ENCODE measurements at regions not wholly inside any gene's neighbourhood (a gene's known extent, or its start where the extent isn't known, plus 50 kb on each side); places are given as distances from the start of the nearest gene placed in this dataset.

DNA sequence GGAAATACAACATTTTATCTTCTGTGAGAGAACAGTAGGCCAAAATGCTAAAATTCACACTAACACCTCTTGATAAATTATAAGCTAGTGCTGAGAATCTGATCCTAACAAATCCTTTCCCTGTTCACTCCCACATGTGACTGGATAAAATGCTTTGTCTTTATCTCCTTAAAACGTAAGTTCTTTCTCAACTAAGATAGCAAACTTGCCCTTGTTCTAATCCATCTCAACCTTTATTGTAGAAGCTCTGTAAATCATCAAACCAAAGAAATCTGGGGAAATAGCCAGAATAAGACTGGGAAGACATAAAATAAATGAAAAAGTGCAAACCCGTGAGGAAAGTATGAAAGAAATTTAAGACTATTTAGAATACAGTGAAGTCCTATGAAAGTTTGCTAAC lies 1058.4 kb upstream of the ACVR2A start:
- H3K36me3 ChIP-seq (ENCODE audit: control insufficient read depth in 3 of 3, insufficient read depth in 3 of 3, low read length in 3 of 3): no peaks in the 10 kb centered on the region
- H3K4me3 ChIP-seq (ENCODE audit: low read length in 3 of 3): no peak overlapping the region
- no peak overlapping the region for H3K27ac ChIP-seq (ENCODE audit: low read depth, low read length)
- H3K9me3 ChIP-seq (ENCODE audit: control insufficient read depth in 3 of 3, low read length in 3 of 3): no peaks in the 10 kb centered on the region
- no peaks in the 10 kb centered on the region for H3K27me3 ChIP-seq (ENCODE audit: control insufficient read depth in 3 of 3, insufficient read depth in 3 of 3, low read length in 3 of 3)
- H3K9ac ChIP-seq (ENCODE audit: low read depth in 1 of 3, low read length in 3 of 3): no peak overlapping the region
- H3K4me1 ChIP-seq (ENCODE audit: control insufficient read depth in 3 of 3, insufficient read depth in 3 of 3, low read length in 3 of 3): no peaks in the 10 kb centered on the region

DNA sequence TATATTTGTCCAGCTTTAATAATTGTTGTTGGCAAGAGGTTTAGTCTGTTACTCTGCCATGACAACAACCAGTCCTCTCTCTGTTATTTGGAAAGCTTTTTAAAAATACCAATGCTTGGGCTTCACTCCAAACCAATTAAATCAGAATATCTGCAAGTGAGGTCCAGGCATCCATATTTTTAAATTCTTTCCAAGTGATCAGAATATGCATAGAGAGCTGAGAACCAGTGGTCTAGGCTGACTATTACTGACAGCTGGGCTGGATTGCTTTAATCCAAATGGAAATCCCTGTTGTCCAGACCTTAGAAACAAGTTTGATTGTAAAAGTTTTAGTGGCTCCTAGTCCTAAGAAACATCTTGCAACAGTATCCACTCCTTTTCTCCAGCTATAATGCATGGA lies 1059.7 kb upstream of the ACVR2A start:
- no peaks in the 10 kb centered on the region for H3K9me3 ChIP-seq (ENCODE audit: control insufficient read depth in 3 of 3, low read length in 3 of 3)
- H3K27ac ChIP-seq (ENCODE audit: low read depth, low read length): no peak overlapping the region
- no peaks in the 10 kb centered on the region for H3K4me1 ChIP-seq (ENCODE audit: control insufficient read depth in 3 of 3, insufficient read depth in 3 of 3, low read length in 3 of 3)
- H3K27me3 ChIP-seq (ENCODE audit: control insufficient read depth in 3 of 3, insufficient read depth in 3 of 3, low read length in 3 of 3): no peaks in the 10 kb centered on the region
- no peak overlapping the region for H3K9ac ChIP-seq (ENCODE audit: low read depth in 1 of 3, low read length in 3 of 3)
- no peak overlapping the region for H3K4me3 ChIP-seq (ENCODE audit: low read length in 3 of 3)
- no peaks in the 10 kb centered on the region for H3K36me3 ChIP-seq (ENCODE audit: control insufficient read depth in 3 of 3, insufficient read depth in 3 of 3, low read length in 3 of 3)

DNA sequence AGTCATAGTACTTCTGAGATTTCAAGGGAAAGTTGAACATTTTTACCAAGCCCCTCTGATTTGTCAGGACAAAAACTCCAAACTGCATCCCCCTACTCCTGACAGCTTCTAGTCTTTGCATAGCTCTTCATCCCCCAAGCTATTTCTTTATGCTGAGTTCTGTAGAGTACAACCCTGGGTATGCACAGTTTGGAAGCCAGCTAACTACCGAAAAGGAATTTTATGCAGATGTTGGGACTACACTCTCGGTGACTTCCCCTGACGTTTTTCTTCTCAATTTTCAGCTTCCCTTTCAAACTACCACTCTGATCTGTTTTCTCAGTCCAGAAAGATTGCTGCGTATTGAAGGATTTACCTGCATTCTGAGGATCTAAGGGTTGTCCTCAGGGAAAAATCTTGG lies 1060.2 kb upstream of the ACVR2A start:
- Histone ChIP-seq H3K9ac (ENCODE audit: low read depth in 1 of 3, low read length in 3 of 3) (no peak overlapping the region), H3K27me3 (ENCODE audit: control insufficient read depth in 3 of 3, insufficient read depth in 3 of 3, low read length in 3 of 3) (no peaks in the 10 kb centered on the region)

DNA sequence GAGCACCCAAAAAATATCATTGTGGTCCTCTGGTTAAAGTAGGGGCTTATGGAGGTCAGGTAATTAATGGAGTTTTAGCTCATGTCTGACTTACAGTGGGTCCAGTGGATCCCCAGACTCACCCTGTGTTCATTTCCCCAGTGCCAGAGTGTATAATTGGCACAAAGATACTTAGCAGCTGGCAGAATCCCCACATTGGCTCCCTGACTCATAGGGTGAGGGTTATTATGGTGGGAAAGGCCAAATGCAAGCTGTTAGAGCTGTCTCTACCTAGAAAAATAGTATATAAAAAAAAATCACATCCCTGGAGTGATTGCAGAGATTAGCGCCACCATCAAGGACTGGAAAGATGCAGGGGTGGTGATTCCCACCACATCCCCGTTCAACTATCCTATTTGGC lies 1067.6 kb upstream of the ACVR2A start:
- no peak overlapping the region for H3K9ac ChIP-seq (ENCODE audit: low read depth in 1 of 3, low read length in 3 of 3)
- H3K36me3 ChIP-seq (ENCODE audit: control insufficient read depth in 3 of 3, insufficient read depth in 3 of 3, low read length in 3 of 3): no peaks in the 10 kb centered on the region
- no peaks in the 10 kb centered on the region for H3K27me3 ChIP-seq (ENCODE audit: control insufficient read depth in 3 of 3, insufficient read depth in 3 of 3, low read length in 3 of 3)
- H3K4me1 ChIP-seq (ENCODE audit: control insufficient read depth in 3 of 3, insufficient read depth in 3 of 3, low read length in 3 of 3): no peaks in the 10 kb centered on the region
- no peak overlapping the region for H3K27ac ChIP-seq (ENCODE audit: low read depth, low read length)
- H3K9me3 ChIP-seq (ENCODE audit: control insufficient read depth in 3 of 3, low read length in 3 of 3): no peaks in the 10 kb centered on the region
- no peak overlapping the region for H3K4me3 ChIP-seq (ENCODE audit: low read length in 3 of 3)

More for the DNA sequence above, 1060.2 kb upstream of the ACVR2A start:
- no peak overlapping the region for H3K27ac ChIP-seq (ENCODE audit: low read depth, low read length)
- no peak overlapping the region for H3K4me3 ChIP-seq (ENCODE audit: low read length in 3 of 3)
- no peaks in the 10 kb centered on the region for H3K36me3 ChIP-seq (ENCODE audit: control insufficient read depth in 3 of 3, insufficient read depth in 3 of 3, low read length in 3 of 3)
- no peaks in the 10 kb centered on the region for H3K4me1 ChIP-seq (ENCODE audit: control insufficient read depth in 3 of 3, insufficient read depth in 3 of 3, low read length in 3 of 3)
- H3K9me3 ChIP-seq (ENCODE audit: control insufficient read depth in 3 of 3, low read length in 3 of 3): no peaks in the 10 kb centered on the region

DNA sequence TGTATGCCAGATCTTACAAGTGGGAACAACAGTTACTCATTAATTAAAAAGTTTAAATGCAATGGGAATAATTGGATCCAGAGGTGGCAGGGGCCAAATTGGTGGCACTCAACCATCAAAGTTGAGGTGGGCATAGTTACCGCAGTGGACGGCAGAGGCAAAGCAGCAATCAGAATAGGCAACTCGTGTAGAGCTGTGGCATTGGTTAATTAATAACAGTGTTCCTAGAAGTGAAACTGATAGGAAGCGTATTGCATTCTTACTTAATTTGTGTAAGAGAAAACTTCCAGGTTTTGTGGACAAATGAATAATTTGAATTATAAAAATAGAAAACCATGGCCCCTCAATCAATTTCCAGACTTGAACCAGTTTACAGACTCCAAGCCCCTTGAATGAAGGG lies 1068.2 kb upstream of the ACVR2A start:
- H3K36me3 ChIP-seq (ENCODE audit: control insufficient read depth in 3 of 3, insufficient read depth in 3 of 3, low read length in 3 of 3): no peaks in the 10 kb centered on the region
- no peaks in the 10 kb centered on the region for H3K27me3 ChIP-seq (ENCODE audit: control insufficient read depth in 3 of 3, insufficient read depth in 3 of 3, low read length in 3 of 3)
- H3K9ac ChIP-seq (ENCODE audit: low read depth in 1 of 3, low read length in 3 of 3): no peak overlapping the region
- H3K27ac ChIP-seq (ENCODE audit: low read depth, low read length): no peak overlapping the region
- H3K4me1 ChIP-seq (ENCODE audit: control insufficient read depth in 3 of 3, insufficient read depth in 3 of 3, low read length in 3 of 3): no peaks in the 10 kb centered on the region
- H3K4me3 ChIP-seq (ENCODE audit: low read length in 3 of 3): no peak overlapping the region
- no peaks in the 10 kb centered on the region for H3K9me3 ChIP-seq (ENCODE audit: control insufficient read depth in 3 of 3, low read length in 3 of 3)

DNA sequence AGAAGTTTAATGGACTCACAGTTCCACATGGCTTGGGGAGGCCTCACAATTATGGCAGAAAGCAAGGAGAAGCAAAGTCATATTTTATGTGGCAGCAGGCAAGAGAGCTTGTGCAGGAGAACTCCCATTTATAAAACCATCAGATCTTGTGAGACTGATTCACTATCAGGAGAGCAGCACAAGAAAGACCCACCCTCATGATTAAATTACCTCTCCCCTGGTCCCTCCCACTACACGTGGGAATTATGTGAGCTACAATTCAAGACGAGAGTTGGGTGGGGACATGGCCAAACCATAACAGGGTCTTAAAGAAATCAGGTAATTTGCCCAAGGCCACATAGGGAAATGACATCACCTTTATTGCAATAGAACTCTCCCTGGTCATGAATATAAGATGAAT lies 1073.3 kb upstream of the ACVR2A start:
- Histone ChIP-seq H3K27ac (ENCODE audit: low read depth, low read length) (no peak overlapping the region), H3K4me3 (ENCODE audit: low read length in 3 of 3) (no peak overlapping the region), H3K36me3 (ENCODE audit: control insufficient read depth in 3 of 3, insufficient read depth in 3 of 3, low read length in 3 of 3) (no peaks in the 10 kb centered on the region), H3K9me3 (ENCODE audit: control insufficient read depth in 3 of 3, low read length in 3 of 3) (no peaks in the 10 kb centered on the region), H3K9ac (ENCODE audit: low read depth in 1 of 3, low read length in 3 of 3) (no peak overlapping the region), H3K27me3 (ENCODE audit: control insufficient read depth in 3 of 3, insufficient read depth in 3 of 3, low read length in 3 of 3) (no peaks in the 10 kb centered on the region), H3K4me1 (ENCODE audit: control insufficient read depth in 3 of 3, insufficient read depth in 3 of 3, low read length in 3 of 3) (no peaks in the 10 kb centered on the region)

DNA sequence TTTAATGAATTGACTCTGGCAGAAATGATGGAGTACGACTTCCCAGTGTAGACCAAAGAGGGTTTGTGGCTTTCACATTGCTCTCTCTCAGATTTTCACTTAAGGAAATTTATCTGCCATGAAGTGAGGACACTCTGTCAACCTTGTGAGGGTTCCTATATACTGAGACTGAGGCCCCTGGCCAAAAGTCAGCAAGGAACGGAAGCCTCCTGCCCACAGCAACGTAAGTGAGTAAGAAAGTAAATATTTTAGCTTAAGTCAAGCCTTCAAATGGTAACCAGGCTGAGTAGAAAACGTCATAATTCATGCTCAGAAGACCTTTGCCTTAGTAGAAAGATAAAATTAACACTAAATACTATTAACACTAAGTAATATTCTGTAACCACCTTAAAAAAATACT lies 1080.5 kb upstream of the ACVR2A start:
- Histone ChIP-seq H3K4me1 (ENCODE audit: control insufficient read depth in 3 of 3, insufficient read depth in 3 of 3, low read length in 3 of 3) (no peaks in the 10 kb centered on the region), H3K9me3 (ENCODE audit: control insufficient read depth in 3 of 3, low read length in 3 of 3) (no peaks in the 10 kb centered on the region), H3K36me3 (ENCODE audit: control insufficient read depth in 3 of 3, insufficient read depth in 3 of 3, low read length in 3 of 3) (no peaks in the 10 kb centered on the region), H3K9ac (ENCODE audit: low read depth in 1 of 3, low read length in 3 of 3) (no peak overlapping the region), H3K27ac (ENCODE audit: low read depth, low read length) (no peak overlapping the region), H3K27me3 (ENCODE audit: control insufficient read depth in 3 of 3, insufficient read depth in 3 of 3, low read length in 3 of 3) (no peaks in the 10 kb centered on the region), H3K4me3 (ENCODE audit: low read length in 3 of 3) (no peak overlapping the region)

DNA sequence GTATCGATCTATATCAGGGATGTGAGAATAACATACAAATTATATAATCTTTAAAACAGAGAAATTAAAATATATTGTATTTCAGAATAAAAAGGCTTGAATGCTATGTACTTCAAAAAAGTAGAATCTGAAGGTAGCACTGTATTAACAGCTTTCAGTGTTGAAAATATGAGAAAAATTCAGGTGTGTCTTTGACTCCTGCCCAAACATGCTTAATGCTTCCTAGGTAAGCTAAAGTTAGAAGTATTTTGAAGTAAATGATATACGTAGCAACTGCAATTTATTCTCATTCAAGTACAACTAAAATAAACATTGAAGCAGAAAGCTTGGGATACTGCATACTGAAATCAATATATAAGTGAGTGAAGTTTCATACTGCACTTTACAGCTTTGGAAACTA lies 1082.0 kb upstream of the ACVR2A start:
- no peaks in the 10 kb centered on the region for H3K27me3 ChIP-seq (ENCODE audit: control insufficient read depth in 3 of 3, insufficient read depth in 3 of 3, low read length in 3 of 3)
- no peak overlapping the region for H3K9ac ChIP-seq (ENCODE audit: low read depth in 1 of 3, low read length in 3 of 3)
- H3K36me3 ChIP-seq (ENCODE audit: control insufficient read depth in 3 of 3, insufficient read depth in 3 of 3, low read length in 3 of 3): no peaks in the 10 kb centered on the region
- H3K27ac ChIP-seq (ENCODE audit: low read depth, low read length): no peak overlapping the region
- H3K9me3 ChIP-seq (ENCODE audit: control insufficient read depth in 3 of 3, low read length in 3 of 3): no peaks in the 10 kb centered on the region
- H3K4me3 ChIP-seq (ENCODE audit: low read length in 3 of 3): no peak overlapping the region
- no peaks in the 10 kb centered on the region for H3K4me1 ChIP-seq (ENCODE audit: control insufficient read depth in 3 of 3, insufficient read depth in 3 of 3, low read length in 3 of 3)

DNA sequence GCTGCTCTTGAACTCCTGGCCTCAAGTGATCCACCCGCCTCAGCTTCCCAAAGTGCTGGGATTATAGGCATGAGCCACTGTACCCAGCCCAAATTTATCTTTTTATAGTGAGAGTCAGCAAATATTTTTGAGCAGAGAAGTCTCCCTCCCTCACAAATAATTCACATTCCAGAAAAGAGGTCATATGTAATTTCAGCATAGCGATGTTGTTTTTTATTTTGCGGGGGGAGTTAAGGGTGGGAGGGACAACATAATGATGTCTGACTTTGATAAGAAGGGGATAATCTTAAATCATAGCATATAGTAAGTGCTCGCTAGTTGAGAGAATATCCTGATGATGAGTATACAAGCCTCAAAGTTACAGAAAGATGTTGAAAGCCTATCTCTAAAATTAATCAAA lies 1090.2 kb upstream of the ACVR2A start:
- H3K4me3 ChIP-seq (ENCODE audit: low read length in 3 of 3): no peak overlapping the region
- no peaks in the 10 kb centered on the region for H3K27me3 ChIP-seq (ENCODE audit: control insufficient read depth in 3 of 3, insufficient read depth in 3 of 3, low read length in 3 of 3)
- H3K27ac ChIP-seq (ENCODE audit: low read depth, low read length): no peak overlapping the region
- no peaks in the 10 kb centered on the region for H3K36me3 ChIP-seq (ENCODE audit: control insufficient read depth in 3 of 3, insufficient read depth in 3 of 3, low read length in 3 of 3)
- H3K9me3 ChIP-seq (ENCODE audit: control insufficient read depth in 3 of 3, low read length in 3 of 3): no peaks in the 10 kb centered on the region
- no peaks in the 10 kb centered on the region for H3K4me1 ChIP-seq (ENCODE audit: control insufficient read depth in 3 of 3, insufficient read depth in 3 of 3, low read length in 3 of 3)
- no peak overlapping the region for H3K9ac ChIP-seq (ENCODE audit: low read depth in 1 of 3, low read length in 3 of 3)

DNA sequence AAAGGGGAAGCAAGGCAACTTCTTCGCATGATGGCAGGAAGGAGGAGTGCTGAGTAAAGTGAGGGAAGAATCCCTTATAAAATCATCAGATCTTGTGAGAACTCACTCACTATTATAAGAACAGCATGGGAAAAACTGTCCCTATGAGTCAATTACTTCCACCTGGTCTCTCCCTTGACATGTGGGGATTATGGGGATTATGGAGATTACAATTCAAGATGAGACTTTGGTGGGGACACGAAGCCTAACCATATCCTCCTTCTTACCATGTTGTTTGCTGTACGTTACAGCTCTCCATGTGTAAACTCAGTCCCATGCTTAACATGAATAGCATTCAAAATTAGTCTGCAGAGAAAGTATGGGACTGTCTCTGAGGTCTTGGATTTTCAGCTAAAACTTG lies 1096.8 kb upstream of the ACVR2A start:
- Histone ChIP-seq H3K9me3 (ENCODE audit: control insufficient read depth in 3 of 3, low read length in 3 of 3) (no peaks in the 10 kb centered on the region), H3K27ac (ENCODE audit: low read depth, low read length) (no peak overlapping the region), H3K9ac (ENCODE audit: low read depth in 1 of 3, low read length in 3 of 3) (no peak overlapping the region), H3K36me3 (ENCODE audit: control insufficient read depth in 3 of 3, insufficient read depth in 3 of 3, low read length in 3 of 3) (no peaks in the 10 kb centered on the region), H3K4me3 (ENCODE audit: low read length in 3 of 3) (no peak overlapping the region), H3K27me3 (ENCODE audit: control insufficient read depth in 3 of 3, insufficient read depth in 3 of 3, low read length in 3 of 3) (no peaks in the 10 kb centered on the region), H3K4me1 (ENCODE audit: control insufficient read depth in 3 of 3, insufficient read depth in 3 of 3, low read length in 3 of 3) (no peaks in the 10 kb centered on the region)

DNA sequence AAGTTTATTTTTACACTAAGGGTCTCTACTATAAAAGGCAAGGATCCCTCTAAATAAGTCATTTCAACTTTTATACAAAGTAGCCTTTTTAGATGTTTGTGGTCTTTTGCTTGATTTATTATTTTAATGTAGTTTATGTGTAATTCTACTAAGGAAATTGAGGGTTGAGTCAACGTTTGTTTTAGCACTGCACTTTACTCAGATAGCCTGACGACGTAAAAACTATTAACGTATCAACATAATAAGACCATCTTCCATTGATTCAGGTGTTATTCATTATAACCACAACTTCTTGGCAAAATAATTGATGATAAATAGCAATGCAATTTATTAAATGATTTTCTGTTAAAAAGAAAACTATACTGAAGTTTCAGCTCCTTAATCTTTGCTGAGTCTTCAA lies 1103.6 kb upstream of the ACVR2A start:
- Histone ChIP-seq H3K9ac (ENCODE audit: low read depth in 1 of 3, low read length in 3 of 3) (no peak overlapping the region), H3K9me3 (ENCODE audit: control insufficient read depth in 3 of 3, low read length in 3 of 3) (no peaks in the 10 kb centered on the region), H3K27ac (ENCODE audit: low read depth, low read length) (no peak overlapping the region), H3K36me3 (ENCODE audit: control insufficient read depth in 3 of 3, insufficient read depth in 3 of 3, low read length in 3 of 3) (no peaks in the 10 kb centered on the region), H3K4me3 (ENCODE audit: low read length in 3 of 3) (no peak overlapping the region), H3K27me3 (ENCODE audit: control insufficient read depth in 3 of 3, insufficient read depth in 3 of 3, low read length in 3 of 3) (no peaks in the 10 kb centered on the region), H3K4me1 (ENCODE audit: control insufficient read depth in 3 of 3, insufficient read depth in 3 of 3, low read length in 3 of 3) (no peaks in the 10 kb centered on the region)

Measured in skeletal muscle tissue (tissue), 3 donors.